PC-9 (cell line): ENCODE measurements at regions not wholly inside any gene's neighbourhood (a gene's known extent, or its start where the extent isn't known, plus 50 kb on each side); places are given as distances from the start of the nearest gene placed in this dataset.

Experiments
- BruUV-seq: library from RNA; stranded (reverse); fragments of 400-500 nt; replicated peaks from 2 replicates; lab custom pipeline; 2021; lab: Mats Ljungman, UMichigan
- CTCF ChIA-PET: fragments of 300-600 bp; sonication (Branson Sonifier 250); formaldehyde crosslinking; loops from one replicate; lab custom pipeline; 2022; ENCODE audit warnings: antibody characterized with exemption; lab: Charles Lee
- POLR2A ChIA-PET: fragments of 300-600 bp; sonication (Branson Sonifier 250); formaldehyde crosslinking; loops from one replicate; lab custom pipeline; 2022; ENCODE audit warnings: antibody characterized with exemption; ENCODE audit not compliant: unreplicated experiment; lab: Charles Lee
- DNase-seq, 2 experiments: peaks; one replicate each; pipeline versions ENCODE4 v3.0.0 to v3.0.0-alpha.2; 2015 to 2022; ENCODE audit warnings: mixed read lengths in 1 of 2
- H2AFZ ChIP-seq: fragments of 200-600 bp; sonication (generic); 2 replicates; pipeline ENCODE4 v1.8.1; 2017; ENCODE audit warnings: antibody characterized with exemption
- H3F3A ChIP-seq: fragments of 200-600 bp; sonication (generic); 2 replicates; pipeline ENCODE4 v1.8.1; 2017; ENCODE audit warnings: antibody characterized with exemption, mild to moderate bottlenecking, low read depth; ENCODE audit not compliant: insufficient read depth
- H3K27ac ChIP-seq: fragments of 200-600 bp; sonication (generic); 2 replicates; pipeline ENCODE4 v1.6.1; 2016; ENCODE audit warnings: mixed run types
- H3K27me3 ChIP-seq: fragments of 200-600 bp; sonication (generic); 2 replicates; pipeline ENCODE4 v1.6.1; 2016; ENCODE audit warnings: low read depth, mixed run types; ENCODE audit not compliant: insufficient read depth
- H3K36me3 ChIP-seq: fragments of 200-600 bp; sonication (generic); 2 replicates; pipeline ENCODE4 v1.6.1; 2016; ENCODE audit warnings: low read depth, mixed run types
- H3K4me1 ChIP-seq: fragments of 200-600 bp; sonication (generic); replicated peaks from 2 replicates; pipeline ENCODE4 v1.6.1; 2016; ENCODE audit warnings: mixed run types; ENCODE audit not compliant: insufficient read depth
- H3K4me2 ChIP-seq: fragments of 200-600 bp; sonication (generic); 2 replicates; pipeline ENCODE4 v1.6.1; 2017; ENCODE audit warnings: mixed run types
- H3K4me3 ChIP-seq: fragments of 200-600 bp; sonication (generic); 2 replicates; pipeline ENCODE4 v1.6.1; 2016; ENCODE audit warnings: mixed run types
- H3K79me2 ChIP-seq: fragments of 200-600 bp; sonication (generic); 2 replicates; pipeline ENCODE4 v1.6.1; 2017; ENCODE audit warnings: low read depth, mixed run types
- H3K9me2 ChIP-seq: fragments of 200-600 bp; sonication (generic); 2 replicates; pipeline ENCODE4 v1.8.1; 2017; ENCODE audit warnings: mild to moderate bottlenecking; ENCODE audit not compliant: insufficient read depth
- H3K9me3 ChIP-seq: fragments of 200-600 bp; sonication (generic); 2 replicates; pipeline ENCODE4 v1.8.1; 2016; ENCODE audit warnings: low read depth; ENCODE audit not compliant: insufficient read depth
- H4K20me1 ChIP-seq: fragments of 200-600 bp; sonication (generic); 2 replicates; pipeline ENCODE4 v1.8.1; 2017; ENCODE audit not compliant: insufficient read depth
- CTCF ChIP-seq: fragments of 200-600 bp; sonication (generic); conservative IDR thresholded peaks from 2 replicates; pipeline ENCODE4 v1.6.1; 2017; ENCODE audit warnings: mixed run types, antibody characterized with exemption, mild to moderate bottlenecking, moderate library complexity
- EZH2 ChIP-seq: fragments of 200-600 bp; sonication (generic); IDR thresholded peaks from 2 replicates; pipeline ENCODE4 v1.8.0; 2017; ENCODE audit warnings: antibody characterized with exemption, low read depth
- intact Hi-C: fragments of 100-400 bp; cut with micrococcal nuclease; formaldehyde crosslinking; loops from one replicate; pipeline ENCODE4 v1.10.0; 2022; ENCODE audit not compliant: unreplicated experiment

GRCh38 chr3:163438760-163439159, 1639.5 kb downstream of the SI start:
- no peaks in the 10 kb centered on the region for H3K36me3 ChIP-seq
- no peaks in the 10 kb centered on the region for H3K9me2 ChIP-seq
- TF ChIP-seq EZH2 (no peak), CTCF (no peak)
- ChIA-PET POLR2A (no interaction called here), CTCF (no interaction called here)
- H3K4me1 ChIP-seq: no peaks in the 10 kb centered on the region
- H3K79me2 ChIP-seq: no peaks in the 10 kb centered on the region
- intact Hi-C loops: no loop called here
- H3K4me3 ChIP-seq: no peak overlapping the region
- no peak overlapping the region for H3K4me2 ChIP-seq
- H3K27ac ChIP-seq: no peak overlapping the region
- H3F3A ChIP-seq: no peaks in the 10 kb centered on the region
- BruUV-seq: no TSS peak
- H3K27me3 ChIP-seq: no peaks in the 10 kb centered on the region
- DNase-seq: no peak
- H3K9me3 ChIP-seq: no peaks in the 10 kb centered on the region
- no peak overlapping the region for H2AFZ ChIP-seq
- no peaks in the 10 kb centered on the region for H4K20me1 ChIP-seq

GRCh38 chr3:163422671-163423070, 1655.6 kb downstream of the SI start:
- H3K4me2 ChIP-seq: no peak overlapping the region
- no peaks in the 10 kb centered on the region for H3K36me3 ChIP-seq
- ChIA-PET POLR2A (no interaction called here), CTCF (no interaction called here)
- no peaks in the 10 kb centered on the region for H3F3A ChIP-seq
- no peaks in the 10 kb centered on the region for H3K9me2 ChIP-seq
- H3K9me3 ChIP-seq: no peaks in the 10 kb centered on the region
- no peak overlapping the region for H2AFZ ChIP-seq
- H3K27me3 ChIP-seq: no peaks in the 10 kb centered on the region
- no TSS peak for BruUV-seq
- no peak for TF ChIP-seq CTCF
- TF ChIP-seq EZH2: no peak
- DNase-seq: no peak
- H3K4me3 ChIP-seq: no peak overlapping the region
- no peak overlapping the region for H3K27ac ChIP-seq
- no peaks in the 10 kb centered on the region for H3K4me1 ChIP-seq
- no peaks in the 10 kb centered on the region for H4K20me1 ChIP-seq
- intact Hi-C loops: no loop called here
- no peaks in the 10 kb centered on the region for H3K79me2 ChIP-seq

GRCh38 chr3:163391407-163392181, 1686.7 kb downstream of the SI start:
- POLR2A ChIA-PET: no interaction called here
- CTCF ChIA-PET: no interaction called here
- Histone ChIP-seq H3F3A (no peaks in the 10 kb centered on the region), H3K36me3 (no peaks in the 10 kb centered on the region), H2AFZ (no peak overlapping the region; the same call in 1 of the 2 replicates), H3K27me3 (no peaks in the 10 kb centered on the region), H4K20me1 (no peaks in the 10 kb centered on the region), H3K4me2 (no peak overlapping the region), H3K27ac (no peak overlapping the region), H3K9me3 (no peaks in the 10 kb centered on the region), H3K9me2 (no peaks in the 10 kb centered on the region), H3K4me1 (no peaks in the 10 kb centered on the region), H3K4me3 (no peak overlapping the region), H3K79me2 (no peaks in the 10 kb centered on the region)
- TF ChIP-seq EZH2 (no peak), CTCF (no peak)
- BruUV-seq: no TSS peak
- DNase-seq: no peak
- intact Hi-C loops: no loop called here
